Superior temporal gyrus (tissue), 1 donor: ENCODE measurements at regions not wholly inside any gene's neighbourhood (a gene's known extent, or its start where the extent isn't known, plus 50 kb on each side); places are given as distances from the start of the nearest gene placed in this dataset.
"Not testable (repeated sequence)": the region's sequence is repeated elsewhere in the genome, so short reads cannot be mapped to it uniquely, and the experiment has no call there.

Source experiments
- DNase-seq: peaks from one replicate; pipeline ENCODE4 v3.0.0-alpha.2; 2016; ENCODE audit errors: extremely low spot score

DNA sequence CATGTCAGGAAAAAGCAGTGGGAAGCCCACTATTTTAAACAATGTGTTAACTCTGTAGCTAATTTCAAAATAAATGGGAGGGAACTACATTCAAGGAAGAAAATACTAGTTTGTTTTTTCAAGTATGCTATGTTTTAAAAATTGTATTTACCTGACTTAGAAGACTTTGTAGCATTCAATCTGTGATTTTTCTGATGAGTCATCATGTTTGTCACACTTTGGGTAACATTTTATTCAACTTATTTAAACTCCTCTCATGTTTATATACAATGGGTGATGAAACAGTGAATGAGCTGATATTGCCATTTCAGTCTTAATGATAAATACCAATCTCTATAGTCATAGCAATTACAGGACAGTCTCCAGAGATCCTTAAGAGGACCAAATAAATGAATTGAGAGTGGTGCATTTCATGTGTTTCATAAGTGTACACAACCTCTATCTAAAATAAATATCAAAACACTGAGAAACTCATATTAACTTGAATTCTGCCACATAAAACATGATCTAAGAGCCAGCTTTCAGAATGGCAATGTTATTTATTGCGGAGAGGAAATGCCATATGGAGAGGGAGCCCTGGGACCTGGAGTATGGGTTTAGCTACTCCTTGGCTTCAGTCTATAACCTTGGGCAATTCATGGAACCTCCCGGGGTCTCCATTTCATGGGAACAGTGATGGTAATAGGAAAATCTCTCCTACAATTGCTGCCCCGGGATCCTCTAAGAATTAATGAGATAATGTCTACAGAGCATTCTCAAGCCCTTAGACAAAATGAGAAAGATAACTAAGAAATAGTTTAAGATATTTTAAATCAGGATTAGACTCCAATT lies 913.9 kb downstream of the TLE4 start:
- no peak for DNase-seq

DNA sequence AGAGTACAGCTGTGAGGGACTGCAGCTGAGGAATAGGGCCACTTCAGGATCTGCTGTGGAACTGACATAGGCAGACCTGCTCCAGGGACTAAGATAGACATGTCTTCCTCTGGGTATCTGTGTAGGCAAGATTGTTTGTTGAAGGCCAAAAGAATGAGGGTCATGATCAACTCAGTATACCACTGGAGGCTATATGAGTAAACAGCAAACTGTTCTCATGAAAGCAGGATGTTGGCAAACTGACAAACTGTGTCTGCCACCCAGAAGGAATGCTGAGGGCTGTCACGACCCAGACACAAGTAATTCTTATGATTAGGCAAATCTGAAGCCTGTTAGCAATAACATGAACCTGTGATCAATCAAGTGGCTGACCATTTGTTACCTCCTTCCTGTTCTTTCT lies 910.5 kb downstream of the TLE4 start:
- not testable (repeated sequence) for DNase-seq

DNA sequence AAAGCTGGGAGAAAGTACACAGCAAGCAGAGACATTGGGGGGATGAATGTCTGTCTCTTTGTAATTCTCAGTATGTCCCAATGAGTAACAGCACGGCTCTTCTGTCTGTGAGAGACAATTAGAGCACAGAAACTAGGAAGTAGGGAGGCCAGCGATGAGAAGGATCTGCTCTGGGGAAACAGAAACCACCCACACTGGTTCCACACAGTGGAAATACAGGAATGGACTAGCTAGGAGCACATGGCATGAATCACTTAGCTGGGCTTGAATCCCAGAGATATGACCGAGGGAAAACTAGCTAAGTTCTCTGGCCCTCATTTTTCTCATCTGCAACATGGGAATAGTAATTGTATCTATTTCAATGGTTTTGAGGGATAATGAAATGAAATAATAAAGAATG lies 895.9 kb downstream of the TLE4 start:
- DNase-seq = no peak

DNA sequence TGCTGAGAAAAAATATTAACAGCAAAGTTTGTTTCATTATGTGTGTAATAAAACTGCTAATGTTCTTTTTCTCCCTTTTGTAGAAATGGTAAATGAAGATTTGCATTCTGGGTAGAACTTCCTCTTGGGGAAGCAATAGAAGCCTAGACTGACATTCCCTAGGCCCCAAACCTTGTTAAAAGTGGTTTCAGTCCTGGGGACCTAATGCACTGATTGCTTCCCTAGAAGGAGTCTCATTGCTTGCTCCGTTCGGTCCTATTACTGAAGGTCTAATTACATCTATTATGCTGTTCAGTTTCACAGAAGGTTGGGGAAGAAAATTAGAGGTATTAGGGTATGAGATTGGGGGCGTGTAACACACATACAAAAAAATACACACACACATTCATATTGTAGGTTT lies 893.8 kb downstream of the TLE4 start:
- DNase-seq = no peak

- DNase-seq = no peak
These were observed 877.7 kb downstream of the TLE4 start for GRCh38 chr9:80449513-80449912.

GRCh38 chr9:80448996-80449395 lies 877.2 kb downstream of the TLE4 start:
- DNase-seq = no peak

DNA sequence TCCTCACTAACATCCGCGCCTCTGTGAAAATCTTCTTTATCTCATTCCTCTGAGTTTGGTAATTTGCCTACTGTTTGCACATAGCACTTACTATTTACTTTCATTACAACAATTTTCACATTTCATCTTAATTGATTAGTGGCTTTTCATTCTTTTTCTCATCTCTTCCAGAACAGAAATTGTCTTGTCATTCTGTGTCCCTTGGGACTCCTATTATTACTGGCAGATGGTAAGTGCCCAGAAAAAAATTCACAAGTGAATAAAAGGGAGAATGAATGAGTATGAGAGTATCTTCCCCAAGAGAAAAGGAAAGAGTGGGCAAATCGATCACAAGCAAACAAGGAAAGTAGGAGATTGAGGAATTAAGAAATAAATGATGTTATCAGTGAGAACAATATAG lies 876.1 kb downstream of the TLE4 start:
- no peak for DNase-seq

- DNase-seq = no peak
These were observed 869.0 kb downstream of the TLE4 start for GRCh38 chr9:80440724-80441123.

- DNase-seq = no peak
These were observed 866.1 kb downstream of the TLE4 start for GRCh38 chr9:80437825-80438224.

- DNase-seq = peak; percentile 13
These were observed 865.4 kb downstream of the TLE4 start for GRCh38 chr9:80437091-80437640.

DNA sequence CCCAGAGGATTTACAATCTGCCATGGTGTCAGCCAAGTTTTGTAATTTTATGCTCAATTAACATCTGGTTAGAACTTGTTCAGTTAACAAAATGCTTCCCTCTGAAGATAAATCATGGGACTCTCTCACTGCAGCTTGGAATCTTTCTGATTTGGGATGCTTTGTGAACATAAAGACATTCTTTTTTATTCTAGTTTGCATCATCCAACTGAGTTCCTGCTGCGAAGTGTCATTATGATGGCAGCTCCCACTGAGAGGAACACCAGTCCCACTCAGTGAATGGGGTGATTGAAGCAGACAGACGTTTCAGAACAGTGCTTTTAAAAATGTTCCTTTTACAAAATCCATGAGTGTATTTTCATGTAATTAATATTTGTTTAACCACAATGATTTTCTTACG lies 863.8 kb downstream of the TLE4 start:
- no peak for DNase-seq

DNA sequence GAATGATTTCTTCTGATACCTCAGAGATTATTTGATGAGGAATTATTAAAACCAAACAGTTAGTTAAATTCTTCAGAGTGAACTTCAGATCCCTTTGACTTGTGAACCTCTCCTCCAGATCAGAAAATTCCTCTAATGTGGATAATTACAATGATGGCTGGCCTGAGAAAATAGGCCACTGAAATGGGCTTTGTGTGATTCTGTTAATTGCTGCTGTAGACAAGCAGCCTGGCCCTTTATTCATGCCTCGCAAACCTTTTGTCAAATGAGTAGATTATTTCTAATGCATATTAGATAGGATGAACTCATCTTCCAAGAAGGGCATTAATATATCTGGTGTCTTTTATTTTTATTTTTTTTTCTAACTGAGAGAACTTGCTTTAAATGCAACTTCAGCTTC lies 855.2 kb downstream of the TLE4 start:
- no peak for DNase-seq

DNA sequence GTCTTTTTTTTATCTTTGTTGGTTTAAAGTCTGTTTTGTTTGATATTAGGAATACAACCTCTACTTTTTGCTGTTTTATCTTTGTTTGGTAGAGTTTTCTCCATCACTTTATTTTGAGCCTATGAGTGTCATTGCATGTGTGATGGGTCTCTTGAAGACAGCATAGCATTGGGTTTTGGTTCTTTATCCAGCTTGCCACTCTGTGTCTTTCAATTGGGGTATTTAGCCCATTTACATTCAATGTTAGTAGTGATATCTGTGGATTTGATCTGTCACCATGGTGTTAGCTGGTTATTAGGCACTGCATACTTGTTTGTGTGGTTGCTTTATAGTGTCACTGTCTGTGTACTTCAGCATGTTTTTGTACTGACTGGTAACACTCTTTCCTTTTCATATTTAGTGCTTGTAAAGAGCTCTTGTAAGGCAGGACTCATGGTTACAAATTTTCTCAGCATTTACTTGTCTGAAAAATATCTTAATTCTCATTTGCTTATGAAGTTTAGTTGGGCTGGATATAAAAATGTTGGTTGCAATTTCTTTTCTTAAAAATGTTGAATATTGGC lies 845.5 kb downstream of the TLE4 start:
- no peak for DNase-seq

DNA sequence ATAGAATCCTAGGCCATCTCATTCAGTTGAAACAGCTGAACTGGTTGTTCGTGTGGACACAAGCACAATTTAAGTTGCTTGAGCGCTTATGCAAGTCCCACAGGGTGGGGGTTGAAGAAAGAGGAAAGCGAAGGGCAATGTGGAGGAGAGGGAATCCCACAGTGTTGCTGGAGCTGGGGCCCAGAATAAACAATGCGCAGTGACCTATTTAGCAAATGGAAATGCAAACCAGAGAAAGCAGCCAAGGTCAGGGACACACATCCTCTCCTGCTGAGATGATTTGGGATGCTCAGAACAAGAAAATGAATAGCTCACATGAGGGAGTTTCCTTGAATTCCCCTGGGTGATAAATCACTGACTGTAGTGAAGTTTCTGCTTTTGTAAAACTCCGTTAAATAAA lies 838.3 kb downstream of the TLE4 start:
- DNase-seq = peak; percentile 25

GRCh38 chr9:80407220-80407619 lies 835.5 kb downstream of the TLE4 start:
- DNase-seq = no peak

DNA sequence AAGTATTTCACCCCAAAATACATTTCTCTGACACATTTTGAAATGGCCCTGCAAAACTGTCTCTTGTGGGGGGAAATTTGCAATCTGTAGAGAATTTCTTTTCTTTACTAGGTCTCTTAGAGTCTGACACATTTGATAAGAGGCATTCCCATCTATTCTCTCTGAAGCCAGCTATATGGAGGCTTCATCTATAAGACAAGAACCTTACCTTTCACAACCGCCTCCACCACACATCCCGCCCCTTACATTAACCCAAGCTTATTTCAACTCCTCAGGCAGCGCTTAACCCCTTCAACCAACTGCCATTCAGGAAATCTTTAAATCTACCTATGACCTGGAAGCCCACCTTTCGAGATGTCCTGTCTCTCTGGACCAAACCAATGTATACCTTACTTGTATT lies 829.5 kb downstream of the TLE4 start:
- DNase-seq = no peak

DNA sequence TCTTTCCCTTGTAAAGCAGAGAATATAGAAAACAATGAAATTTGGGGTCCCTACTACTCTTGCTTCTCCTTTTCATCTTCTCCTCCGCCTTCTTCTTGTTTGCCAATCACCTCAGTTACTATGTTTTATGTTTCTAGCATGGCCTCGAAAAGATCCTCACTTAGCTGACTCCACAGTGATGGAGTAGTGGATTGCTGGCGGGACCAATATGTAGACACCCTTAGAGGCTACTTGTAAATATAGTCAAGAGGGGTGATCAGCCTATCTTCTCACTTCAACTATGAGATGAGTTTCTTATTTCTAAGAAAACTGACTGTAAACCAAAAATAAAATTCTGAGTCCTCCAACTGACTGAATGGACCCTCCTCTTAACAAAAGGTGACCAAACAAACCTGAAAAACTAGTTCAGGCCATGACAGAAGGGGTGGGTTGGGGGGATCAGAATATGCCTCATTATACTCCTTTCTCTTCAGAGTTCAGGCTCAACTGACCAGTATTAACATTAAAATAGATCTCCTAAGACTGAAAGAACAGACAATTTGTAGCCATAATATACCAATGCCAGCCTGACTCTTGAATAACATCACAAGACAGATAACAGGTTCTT lies 829.0 kb downstream of the TLE4 start:
- DNase-seq = no peak

GRCh38 chr9:80399606-80400005 lies 827.8 kb downstream of the TLE4 start:
- DNase-seq = no peak

DNA sequence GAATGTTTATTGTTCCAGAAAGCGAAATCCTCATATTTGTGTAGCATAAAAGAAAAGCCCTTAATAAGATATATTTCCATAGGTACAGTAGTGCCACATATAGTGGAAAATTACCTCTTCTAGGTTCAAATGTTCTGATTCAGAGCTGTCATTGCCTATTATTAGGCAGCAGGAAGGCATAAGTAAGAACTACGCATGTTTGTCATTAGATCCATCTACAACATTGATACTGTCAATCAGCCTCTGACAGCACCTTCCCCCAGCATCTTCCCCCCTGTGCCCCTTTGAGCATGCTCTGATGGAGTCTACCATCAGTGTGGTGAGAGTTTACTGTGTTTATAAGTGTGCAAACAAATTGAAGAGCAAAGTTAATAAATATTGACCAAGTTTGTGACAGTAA lies 816.1 kb downstream of the TLE4 start:
- no peak for DNase-seq

DNA sequence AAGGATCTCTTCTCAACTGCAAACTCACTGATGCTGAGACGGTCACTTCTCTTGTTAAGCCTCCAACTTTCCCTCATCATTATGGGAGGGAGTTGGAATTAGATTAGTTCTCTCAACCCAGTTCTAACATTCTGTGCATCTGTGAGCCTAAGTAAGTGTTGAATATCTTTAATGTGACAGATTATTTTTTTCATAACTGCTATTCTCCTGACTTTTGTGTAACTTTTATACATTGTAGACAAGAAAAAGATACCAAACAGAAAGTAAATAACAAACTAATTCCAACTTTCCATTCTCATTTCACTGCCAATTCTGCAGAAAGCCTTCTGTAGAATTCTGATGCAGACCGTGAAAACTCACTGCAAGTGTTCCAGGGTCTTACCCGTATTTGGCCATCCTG lies 813.5 kb downstream of the TLE4 start:
- DNase-seq = no peak

DNA sequence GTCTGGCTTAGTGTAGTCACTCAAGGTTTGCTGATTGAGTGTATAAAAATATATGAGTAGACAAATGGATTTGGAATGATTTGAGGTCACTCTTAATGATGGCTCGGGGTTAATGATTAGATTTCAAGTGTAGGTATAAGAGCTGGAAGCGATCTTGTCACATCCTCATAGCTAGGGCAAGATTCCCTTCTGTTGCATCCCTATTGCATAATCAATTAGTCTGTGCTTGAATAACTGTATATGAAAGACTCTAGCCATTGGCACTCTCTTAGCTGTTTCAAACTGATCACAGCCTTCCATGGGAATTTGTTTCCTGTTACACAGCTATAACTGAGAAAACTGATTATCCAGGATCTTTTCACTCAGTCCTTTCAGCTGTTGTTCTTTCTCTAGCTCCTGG lies 811.6 kb downstream of the TLE4 start:
- no peak for DNase-seq

GRCh38 chr9:80382211-80382891 lies 810.6 kb downstream of the TLE4 start:
- DNase-seq = peak; percentile 24
